GM12874 (cell line): ENCODE measurements at regions not wholly inside any gene's neighbourhood (a gene's known extent, or its start where the extent isn't known, plus 50 kb on each side); places are given as distances from the start of the nearest gene placed in this dataset.

ENCODE experiments used
- CTCF ChIP-seq: IDR thresholded peaks from 2 replicates; pipeline ENCODE4 v1.5.1; 2011; ENCODE audit warnings: low read depth, mild to moderate bottlenecking, control low read depth, low read length, moderate library complexity; ENCODE audit not compliant: insufficient read depth

DNA sequence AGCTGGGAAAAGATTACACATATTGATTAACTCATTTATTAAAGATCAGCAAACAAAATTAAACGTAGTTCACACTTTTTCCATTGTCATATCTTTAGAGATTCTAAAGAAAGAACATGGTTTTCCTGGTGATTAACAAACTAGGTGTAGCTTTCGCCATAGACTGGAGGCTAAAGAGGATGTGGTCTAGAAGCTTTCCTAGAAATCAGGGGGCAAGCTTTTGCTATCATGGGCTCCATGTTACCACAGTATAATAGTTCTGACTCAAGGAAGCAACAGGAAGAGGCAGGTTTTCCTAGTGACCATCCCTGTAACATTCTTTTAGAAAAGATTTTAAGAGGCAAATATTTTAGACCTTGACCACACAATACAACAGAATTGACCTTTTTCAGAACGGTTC is 232.7 kb downstream of the METTL4 start:
- no peak for TF ChIP-seq CTCF

DNA sequence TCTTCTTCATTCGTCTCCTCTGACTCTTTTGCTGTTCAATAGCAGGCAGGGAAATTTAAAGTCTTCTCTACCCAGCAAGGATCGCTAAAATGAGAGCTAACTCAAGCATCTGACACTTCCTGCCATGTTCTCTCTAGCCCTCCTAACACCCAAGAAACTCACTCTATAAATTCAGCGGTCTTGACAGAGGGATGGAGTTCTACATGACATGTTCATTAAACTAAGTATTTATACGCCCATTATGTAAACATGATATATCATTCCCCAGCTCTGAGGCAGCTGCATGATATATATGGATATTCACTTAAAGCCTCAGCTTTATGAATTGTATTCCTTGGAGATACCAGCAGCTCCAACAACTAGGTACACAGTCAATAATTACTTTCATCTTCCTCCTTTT is 231.0 kb downstream of the METTL4 start:
- TF ChIP-seq CTCF: no peak

DNA sequence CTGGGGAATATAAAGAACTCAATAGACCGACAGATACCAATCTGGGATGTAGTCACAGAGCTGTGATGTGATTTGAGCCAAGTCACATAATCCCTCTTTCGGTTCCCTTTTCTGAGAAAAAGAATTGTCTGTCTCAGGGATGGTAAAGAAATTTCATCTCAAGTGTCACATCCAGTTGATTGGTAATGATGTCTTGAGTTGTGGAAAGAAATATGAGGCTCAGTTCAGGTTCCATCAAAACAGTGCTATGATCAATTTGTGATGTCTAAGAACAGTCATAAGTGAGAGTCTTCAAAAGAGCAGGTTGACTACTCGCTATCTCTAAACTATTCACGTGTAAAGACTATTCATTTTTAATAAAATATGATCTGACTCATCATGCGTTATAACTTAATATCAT is 223.3 kb downstream of the METTL4 start:
- TF ChIP-seq CTCF: no peak

- TF ChIP-seq CTCF: no peak
Measured at GRCh38 chr18:2351126-2351850, 220.0 kb downstream of the METTL4 start.

DNA sequence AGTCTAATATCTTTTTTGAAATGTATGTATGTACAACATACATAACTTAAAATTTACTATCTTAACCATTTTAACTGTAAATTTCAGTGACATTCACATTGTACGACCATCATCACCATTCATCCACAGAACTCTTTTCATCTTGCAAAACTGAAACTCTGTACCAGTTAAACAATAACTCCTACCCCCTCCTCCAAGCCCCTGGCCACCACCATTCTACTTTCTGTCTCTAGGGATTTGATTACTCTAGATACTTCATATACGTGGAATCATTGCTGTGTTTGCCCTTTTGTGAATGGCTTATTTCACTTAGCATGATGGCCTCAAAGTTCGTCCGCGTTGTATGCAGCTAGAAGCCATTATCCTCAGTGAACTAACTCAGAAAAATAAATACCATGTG is 217.0 kb downstream of the METTL4 start:
- no peak for TF ChIP-seq CTCF

- no peak for TF ChIP-seq CTCF
Measured at GRCh38 chr18:2356906-2357305, 214.4 kb downstream of the METTL4 start.

DNA sequence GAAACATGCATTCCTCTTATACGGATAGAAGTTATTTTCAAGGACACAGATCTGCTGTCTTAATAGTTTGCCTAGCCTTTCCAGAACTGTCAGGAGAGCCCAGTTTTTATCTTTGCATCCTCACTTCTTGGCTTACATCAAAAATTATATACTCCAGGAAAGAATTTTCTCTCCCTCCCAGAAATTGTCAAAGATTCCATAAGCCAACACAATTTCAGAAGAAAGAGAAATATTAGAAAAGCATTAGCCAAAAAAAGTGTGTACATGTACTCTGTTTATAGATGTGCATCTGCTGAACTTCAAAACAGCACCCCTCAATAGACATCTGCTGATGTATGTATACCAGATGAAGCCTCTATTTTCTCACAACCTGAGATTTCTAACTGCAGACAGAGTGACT is 210.4 kb downstream of the METTL4 start:
- TF ChIP-seq CTCF: no peak
